ENCODE measurements at regions not wholly inside any gene's neighbourhood (a gene's known extent, or its start where the extent isn't known, plus 50 kb on each side); places are given as distances from the start of the nearest gene placed in this dataset.
A peak's percentile ranks its signal among the peaks of the same experiment; 100 is the strongest.

DNA sequence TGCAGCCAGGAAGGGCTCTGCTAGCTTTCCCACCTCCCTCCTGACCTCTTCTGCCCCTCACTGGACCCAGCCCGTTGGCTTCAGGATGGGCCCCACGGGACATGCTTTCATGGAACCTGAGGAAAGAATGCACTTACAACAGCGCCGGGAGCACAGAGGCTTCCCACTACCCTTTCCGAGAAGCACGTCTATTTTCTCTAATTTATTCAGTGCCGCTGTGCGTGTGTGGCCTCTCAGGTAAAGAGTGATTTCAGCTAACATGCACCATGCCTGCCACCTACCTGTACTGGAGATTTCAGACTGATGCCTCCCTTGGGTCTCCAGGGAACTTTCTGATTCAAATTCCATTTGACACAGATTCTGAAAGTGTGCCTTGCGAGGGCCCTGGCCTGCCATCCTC, 140.1 kb downstream of the CYLD start:
- Histone ChIP-seq H3K27ac (no peak overlapping the region), H3K4me1 (ENCODE audit: insufficient read depth) (no peaks in the 10 kb centered on the region), H3K4me2 (no peak overlapping the region), H3K9me2 (replicated peaks; ENCODE audit: insufficient read depth) (no peaks in the 10 kb centered on the region), H4K20me1 (ENCODE audit: insufficient read depth, poor library complexity, severe bottlenecking) (no peaks in the 10 kb centered on the region), H3K36me3 (replicated peaks; ENCODE audit: insufficient read depth, low read depth) (no peaks in the 10 kb centered on the region), H2AFZ (no peak overlapping the region), H3K79me2 (no peaks in the 10 kb centered on the region), H3K27me3 (no peaks in the 10 kb centered on the region), H3K4me3 (no peak overlapping the region), H3K9me3 (ENCODE audit: low read depth) (no peaks in the 10 kb centered on the region)
- no peak for DNase-seq (ENCODE audit: low spot score)
- TF ChIP-seq CTCF (IDR thresholded peaks at IDR 0.05; ENCODE audit: poor library complexity) (no peak), EZH2 (IDR thresholded peaks at IDR 0.05; ENCODE audit: borderline replicate concordance) (no peak), EZH2phosphoT487 (IDR thresholded peaks at IDR 0.05; ENCODE audit: low read depth, severe bottlenecking, unreplicated experiment) (no peak)
- WGBS (ENCODE audit: low lambda C conversion rate, missing lambda C conversion rate) = 93% methylated on average over 9 of the region's 9 CpGs

DNA sequence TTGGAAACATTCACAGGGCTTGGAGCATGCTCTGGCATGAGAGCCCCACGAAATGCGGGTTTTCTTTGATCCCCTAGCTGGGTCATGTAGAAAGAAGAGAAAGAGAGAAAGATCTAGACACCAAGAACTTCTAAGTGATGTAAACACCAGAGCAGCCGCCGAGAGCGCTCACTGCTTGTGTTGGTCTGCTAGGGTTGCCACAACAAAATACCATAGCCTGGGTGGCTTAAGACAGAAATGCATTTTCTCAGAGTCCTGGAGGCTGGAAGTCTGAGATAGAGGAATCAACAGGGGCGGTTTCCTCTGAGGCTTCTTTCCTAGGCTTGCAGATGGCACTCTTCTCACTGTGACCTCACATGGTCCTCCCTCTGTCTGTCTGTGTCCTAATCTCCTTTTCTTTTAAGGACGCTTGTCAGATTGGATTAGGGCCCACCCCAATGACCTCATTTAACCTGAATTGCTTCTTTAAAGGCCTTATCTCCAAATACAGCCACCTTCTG, 139.5 kb downstream of the CYLD start:
- TF ChIP-seq CTCF (IDR thresholded peaks at IDR 0.05; ENCODE audit: poor library complexity) = no peak
- no peak for TF ChIP-seq EZH2phosphoT487 (IDR thresholded peaks at IDR 0.05; ENCODE audit: low read depth, severe bottlenecking, unreplicated experiment)
- no peak for TF ChIP-seq EZH2 (IDR thresholded peaks at IDR 0.05; ENCODE audit: borderline replicate concordance)
- no peak overlapping the region for H3K27ac ChIP-seq
- no peaks in the 10 kb centered on the region for H3K79me2 ChIP-seq
- no peaks in the 10 kb centered on the region for H4K20me1 ChIP-seq (ENCODE audit: insufficient read depth, poor library complexity, severe bottlenecking)
- no peaks in the 10 kb centered on the region for H3K27me3 ChIP-seq
- no peak overlapping the region for H3K4me3 ChIP-seq
- H2AFZ ChIP-seq = no peak overlapping the region
- H3K4me2 ChIP-seq = no peak overlapping the region
- no peaks in the 10 kb centered on the region for H3K4me1 ChIP-seq (ENCODE audit: insufficient read depth)
- 79% methylated on average over 7 of the region's 7 CpGs for WGBS (ENCODE audit: low lambda C conversion rate, missing lambda C conversion rate)
- peak; percentile 19 for DNase-seq (ENCODE audit: low spot score)
- no peaks in the 10 kb centered on the region for H3K9me2 ChIP-seq (replicated peaks; ENCODE audit: insufficient read depth)
- H3K9me3 ChIP-seq (ENCODE audit: low read depth) = no peaks in the 10 kb centered on the region
- H3K36me3 ChIP-seq (replicated peaks; ENCODE audit: insufficient read depth, low read depth) = no peaks in the 10 kb centered on the region

DNA sequence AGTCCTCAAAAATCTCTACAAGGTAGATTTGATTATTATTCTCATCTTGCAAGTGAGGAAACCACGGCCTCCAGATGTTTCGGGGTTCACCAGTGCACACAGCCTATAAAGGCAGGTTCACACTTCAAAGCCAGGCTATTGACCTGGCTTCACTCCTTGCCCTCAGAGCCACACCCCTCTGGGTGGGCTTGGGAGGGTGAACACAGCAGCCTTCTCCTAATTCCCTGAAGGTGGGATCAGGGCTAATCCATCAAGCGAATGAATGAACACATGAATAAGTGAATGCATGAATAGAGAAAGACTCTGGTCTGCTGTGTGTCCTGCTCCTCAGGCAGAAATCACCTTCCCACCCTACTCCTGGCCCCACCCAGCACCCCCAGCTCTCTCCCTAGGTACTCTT, 139.0 kb downstream of the CYLD start:
- no peak overlapping the region for H3K4me2 ChIP-seq
- no peaks in the 10 kb centered on the region for H3K4me1 ChIP-seq (ENCODE audit: insufficient read depth)
- H4K20me1 ChIP-seq (ENCODE audit: insufficient read depth, poor library complexity, severe bottlenecking) = no peaks in the 10 kb centered on the region
- DNase-seq (ENCODE audit: low spot score) = no peak
- no peaks in the 10 kb centered on the region for H3K36me3 ChIP-seq (replicated peaks; ENCODE audit: insufficient read depth, low read depth)
- no peak overlapping the region for H3K4me3 ChIP-seq
- H3K27ac ChIP-seq = no peak overlapping the region
- H3K9me3 ChIP-seq (ENCODE audit: low read depth) = no peaks in the 10 kb centered on the region
- no peak overlapping the region for H2AFZ ChIP-seq
- H3K79me2 ChIP-seq = no peaks in the 10 kb centered on the region
- H3K27me3 ChIP-seq = no peaks in the 10 kb centered on the region
- 95% methylated on average over 3 of the region's 3 CpGs for WGBS (ENCODE audit: low lambda C conversion rate, missing lambda C conversion rate)
- TF ChIP-seq EZH2phosphoT487 (IDR thresholded peaks at IDR 0.05; ENCODE audit: low read depth, severe bottlenecking, unreplicated experiment) (no peak), EZH2 (IDR thresholded peaks at IDR 0.05; ENCODE audit: borderline replicate concordance) (no peak), CTCF (IDR thresholded peaks at IDR 0.05; ENCODE audit: poor library complexity) (no peak)
- no peaks in the 10 kb centered on the region for H3K9me2 ChIP-seq (replicated peaks; ENCODE audit: insufficient read depth)
